ENCODE measurements at regions not wholly inside any gene's neighbourhood (a gene's known extent, or its start where the extent isn't known, plus 50 kb on each side); places are given as distances from the start of the nearest gene placed in this dataset.

DNA sequence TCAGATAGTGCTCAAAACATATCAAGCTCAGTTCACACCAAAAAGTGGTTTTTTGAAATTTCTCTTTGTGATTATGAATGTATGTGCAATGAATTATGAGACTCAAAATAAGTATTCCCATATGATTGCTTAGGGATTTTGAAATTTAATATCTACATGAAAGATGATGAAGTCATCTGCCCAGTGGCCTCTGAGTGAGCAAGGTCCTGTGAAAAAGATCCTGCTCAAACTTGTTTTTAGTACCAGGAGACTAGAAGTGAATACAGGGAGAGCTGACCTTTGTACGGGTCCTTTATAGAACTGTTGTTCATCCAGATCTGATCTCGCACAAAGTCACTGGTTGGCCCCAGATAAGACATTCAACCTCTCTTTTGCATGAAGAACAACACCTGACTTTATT is 151.9 kb upstream of the MAF start:
- no peak for TF ChIP-seq CTCF (IDR thresholded peaks at IDR 0.05)
- TF ChIP-seq POLR2AphosphoS5 (IDR thresholded peaks at IDR 0.05) = no peak
